NCI-H446 (cell line): ENCODE measurements at regions not wholly inside any gene's neighbourhood (a gene's known extent, or its start where the extent isn't known, plus 50 kb on each side); places are given as distances from the start of the nearest gene placed in this dataset.

ENCODE experiments used
- DNase-seq, 2 experiments: peaks; one replicate each; lab custom pipeline; 2025; lab: John Stamatoyannopoulos, UW

- DNase-seq, result no peak
Measured at GRCh38 chr3:130841357-130841756, 52.5 kb upstream of the ATP2C1 start.

- peak in 1 of 2 experiments; percentile 16 for DNase-seq
Measured at GRCh38 chr3:130843441-130843840, 50.4 kb upstream of the ATP2C1 start.
